Peyer's patch (tissue), 4 donors: ENCODE measurements at regions not wholly inside any gene's neighbourhood (a gene's known extent, or its start where the extent isn't known, plus 50 kb on each side); places are given as distances from the start of the nearest gene placed in this dataset.

Experiments
- DNase-seq, 3 donors: peaks; one replicate each; pipeline ENCODE4 v3.0.0-alpha.2; 2017 to 2019
- H3K27ac ChIP-seq, 4 donors: fragments of 200-600 bp; sonication (generic); one replicate each; pipeline ENCODE4 v1.5.1; 2016 to 2019
- H3K27me3 ChIP-seq, 2 donors: fragments of 200-600 bp; sonication (generic); one replicate each; pipeline ENCODE4 v1.5.1; 2019
- H3K36me3 ChIP-seq, 3 donors: fragments of 200-600 bp; sonication (generic); one replicate each; pipeline ENCODE4 v1.5.1; 2016 to 2019
- H3K4me1 ChIP-seq, 4 donors: fragments of 200-600 bp; sonication (generic); one replicate each; pipeline ENCODE4 v1.5.1; 2016 to 2019
- H3K4me3 ChIP-seq, 4 donors: fragments of 200-600 bp; sonication (generic); 1 replicate in 3 of 4; 2 replicates in 1 of 4; pipeline ENCODE4 v1.5.1; 2016 to 2019; ENCODE audit warnings: mild to moderate bottlenecking in 1 of 4
- H3K9me3 ChIP-seq, 4 donors: fragments of 200-600 bp; sonication (generic); one replicate each; pipeline ENCODE4 v1.5.1; 2016 to 2019; ENCODE audit warnings: mild to moderate bottlenecking in 1 of 4
- POLR2A ChIP-seq, 2 donors: fragments of 450-650 bp; IDR thresholded peaks; one replicate each; pipeline ENCODE4 v1.5.1; 2017; ENCODE audit warnings: antibody characterized with exemption in 2 of 2, mild to moderate bottlenecking in 2 of 2, moderate library complexity in 2 of 2
- TF ChIP-seq, protein P1 (sequence below), 6 experiments: fragments of 450-650 bp in 4 of 6; fragments of 200-600 bp in 2 of 6; sonication (generic) in 1 of 6; IDR thresholded peaks; one replicate each; pipeline ENCODE4 v1.5.1; 2017 to 2019; ENCODE audit warnings: antibody characterized with exemption in 6 of 6, mild to moderate bottlenecking in 3 of 6, moderate library complexity in 1 of 6

DNA sequence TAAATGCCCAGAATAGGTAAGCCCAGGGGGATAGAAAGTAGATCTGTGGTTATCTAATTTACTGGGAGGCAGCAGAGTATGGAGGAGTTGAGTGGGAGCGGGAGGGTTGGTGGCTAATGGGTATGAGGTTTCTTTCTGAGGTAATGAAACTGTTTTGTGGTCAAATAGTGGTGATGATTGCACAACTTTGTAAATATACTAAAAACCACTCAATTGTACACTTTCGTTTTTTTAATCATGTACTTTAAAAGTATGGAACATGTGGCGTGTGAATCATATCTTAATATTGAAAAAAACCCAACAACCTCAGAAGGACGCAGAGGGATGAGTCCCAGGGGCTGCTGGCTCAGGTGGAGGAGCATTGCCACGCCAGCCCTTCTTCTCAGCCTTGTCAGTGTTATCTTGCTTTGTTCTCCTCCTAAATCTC, 118.1 kb downstream of the WDR11 start:
- TF ChIP-seq, protein P1, sequence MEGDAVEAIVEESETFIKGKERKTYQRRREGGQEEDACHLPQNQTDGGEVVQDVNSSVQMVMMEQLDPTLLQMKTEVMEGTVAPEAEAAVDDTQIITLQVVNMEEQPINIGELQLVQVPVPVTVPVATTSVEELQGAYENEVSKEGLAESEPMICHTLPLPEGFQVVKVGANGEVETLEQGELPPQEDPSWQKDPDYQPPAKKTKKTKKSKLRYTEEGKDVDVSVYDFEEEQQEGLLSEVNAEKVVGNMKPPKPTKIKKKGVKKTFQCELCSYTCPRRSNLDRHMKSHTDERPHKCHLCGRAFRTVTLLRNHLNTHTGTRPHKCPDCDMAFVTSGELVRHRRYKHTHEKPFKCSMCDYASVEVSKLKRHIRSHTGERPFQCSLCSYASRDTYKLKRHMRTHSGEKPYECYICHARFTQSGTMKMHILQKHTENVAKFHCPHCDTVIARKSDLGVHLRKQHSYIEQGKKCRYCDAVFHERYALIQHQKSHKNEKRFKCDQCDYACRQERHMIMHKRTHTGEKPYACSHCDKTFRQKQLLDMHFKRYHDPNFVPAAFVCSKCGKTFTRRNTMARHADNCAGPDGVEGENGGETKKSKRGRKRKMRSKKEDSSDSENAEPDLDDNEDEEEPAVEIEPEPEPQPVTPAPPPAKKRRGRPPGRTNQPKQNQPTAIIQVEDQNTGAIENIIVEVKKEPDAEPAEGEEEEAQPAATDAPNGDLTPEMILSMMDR (IDR thresholded peaks at IDR 0.05) = no peak
- no peak for TF ChIP-seq POLR2A (IDR thresholded peaks at IDR 0.05)
- Histone ChIP-seq H3K36me3 (no peaks in the 10 kb centered on the region), H3K27ac (no peak overlapping the region), H3K4me1 (no peaks in the 10 kb centered on the region), H3K9me3 (no peaks in the 10 kb centered on the region), H3K27me3 (no peaks in the 10 kb centered on the region), H3K4me3 (no peak overlapping the region)
- no peak for DNase-seq

DNA sequence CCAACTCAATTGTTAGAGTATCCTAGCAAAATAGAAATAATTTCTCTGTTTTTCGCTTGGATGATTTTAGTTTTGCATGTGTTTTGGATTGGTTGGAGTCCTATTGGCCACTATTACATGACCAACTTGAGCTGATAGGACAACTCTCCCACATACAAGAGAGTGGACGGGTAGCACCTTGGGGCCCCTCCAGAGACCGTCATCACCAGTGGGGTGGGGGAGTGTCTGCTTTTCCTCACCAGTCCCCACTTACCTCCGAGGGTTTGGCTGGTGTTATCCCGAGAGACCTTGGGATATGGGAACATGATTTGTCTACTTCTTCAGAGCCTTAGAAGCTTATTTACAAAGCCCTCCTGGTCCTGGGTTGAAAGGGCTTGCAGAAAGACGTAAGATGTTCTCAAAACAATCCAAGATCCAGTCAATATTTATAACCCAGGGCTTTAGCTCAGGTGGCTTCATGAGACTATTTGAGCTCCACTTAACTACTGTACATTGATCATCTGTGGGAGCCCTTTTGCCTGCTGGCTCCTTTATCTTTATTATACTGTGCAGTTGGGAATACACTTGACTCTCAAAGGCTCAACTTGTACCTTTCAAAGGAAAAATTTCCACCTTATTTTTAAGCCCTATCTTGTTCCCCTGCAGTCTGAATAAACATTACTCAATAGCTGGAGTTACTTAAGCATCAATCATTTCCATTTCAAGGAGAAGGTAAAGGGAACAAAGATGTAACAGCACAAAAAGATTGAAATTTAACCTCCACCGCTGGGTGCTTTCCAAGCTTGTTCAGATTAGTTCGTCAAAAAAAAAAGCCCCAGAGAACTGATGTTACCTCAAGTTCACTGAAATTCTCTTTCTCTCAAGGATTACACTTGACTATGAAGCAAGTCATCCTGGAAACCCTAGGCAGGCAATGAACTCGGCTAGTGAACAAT, 119.7 kb downstream of the WDR11 start:
- H3K4me3 ChIP-seq = no peak overlapping the region
- TF ChIP-seq POLR2A (IDR thresholded peaks at IDR 0.05) = no peak
- TF ChIP-seq, protein P1 (IDR thresholded peaks at IDR 0.05) = no peak
- DNase-seq = no peak

DNA sequence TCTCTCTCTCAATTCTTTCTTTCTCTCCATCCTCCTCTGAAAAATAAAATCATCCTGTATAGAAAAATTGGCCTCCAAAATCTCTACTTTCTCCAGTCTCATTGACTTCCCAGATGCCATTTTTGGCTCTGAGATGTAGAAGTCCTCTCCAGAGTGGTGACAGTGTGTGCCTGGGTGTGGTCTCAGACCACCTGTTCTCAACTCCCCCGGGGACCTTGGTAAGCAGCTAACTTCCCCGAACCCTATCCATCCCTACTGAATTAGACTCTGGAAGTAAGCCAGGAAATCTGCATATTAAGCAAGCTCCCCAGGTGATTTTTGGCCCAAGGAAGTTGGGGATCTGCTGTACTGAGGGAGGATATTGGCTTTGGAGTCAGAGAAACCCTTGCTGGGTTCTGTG, 120.5 kb downstream of the WDR11 start:
- Histone ChIP-seq H3K27ac (no peak overlapping the region), H3K9me3 (no peaks in the 10 kb centered on the region), H3K36me3 (no peaks in the 10 kb centered on the region), H3K4me3 (no peak overlapping the region), H3K4me1 (no peaks in the 10 kb centered on the region), H3K27me3 (no peaks in the 10 kb centered on the region)
- TF ChIP-seq, protein P1 (IDR thresholded peaks at IDR 0.05) = no peak
- TF ChIP-seq POLR2A (IDR thresholded peaks at IDR 0.05) = no peak
- DNase-seq = no peak

More for the DNA sequence above, 119.7 kb downstream of the WDR11 start:
- no peaks in the 10 kb centered on the region for H3K27me3 ChIP-seq
- no peaks in the 10 kb centered on the region for H3K36me3 ChIP-seq
- H3K4me1 ChIP-seq = no peaks in the 10 kb centered on the region
- H3K27ac ChIP-seq = no peak overlapping the region
- H3K9me3 ChIP-seq = no peaks in the 10 kb centered on the region

DNA sequence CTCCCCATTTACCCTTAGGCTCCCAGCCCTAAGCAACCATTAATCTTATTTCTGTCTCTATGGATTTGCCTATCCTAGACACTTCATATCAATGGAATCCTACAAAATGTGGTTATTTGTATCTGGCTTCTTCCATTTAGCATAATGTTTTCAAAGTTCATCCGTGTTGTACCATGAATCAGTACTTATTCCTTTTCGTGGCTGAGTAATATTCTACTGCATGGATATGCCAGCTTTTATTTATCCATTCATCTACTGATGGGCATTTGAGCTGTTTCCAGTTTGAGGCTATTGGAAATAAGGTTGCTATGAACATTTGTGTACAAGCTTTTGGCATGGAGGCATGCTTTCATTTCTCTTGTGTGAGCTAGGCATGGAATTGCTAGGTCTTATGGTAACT, 121.1 kb downstream of the WDR11 start:
- Histone ChIP-seq H3K4me3 (no peak overlapping the region), H3K9me3 (no peaks in the 10 kb centered on the region), H3K36me3 (no peaks in the 10 kb centered on the region), H3K27me3 (no peaks in the 10 kb centered on the region), H3K27ac (no peak overlapping the region), H3K4me1 (no peaks in the 10 kb centered on the region)
- TF ChIP-seq, protein P1 (IDR thresholded peaks at IDR 0.05) = no peak
- TF ChIP-seq POLR2A (IDR thresholded peaks at IDR 0.05) = no peak
- DNase-seq = no peak

DNA sequence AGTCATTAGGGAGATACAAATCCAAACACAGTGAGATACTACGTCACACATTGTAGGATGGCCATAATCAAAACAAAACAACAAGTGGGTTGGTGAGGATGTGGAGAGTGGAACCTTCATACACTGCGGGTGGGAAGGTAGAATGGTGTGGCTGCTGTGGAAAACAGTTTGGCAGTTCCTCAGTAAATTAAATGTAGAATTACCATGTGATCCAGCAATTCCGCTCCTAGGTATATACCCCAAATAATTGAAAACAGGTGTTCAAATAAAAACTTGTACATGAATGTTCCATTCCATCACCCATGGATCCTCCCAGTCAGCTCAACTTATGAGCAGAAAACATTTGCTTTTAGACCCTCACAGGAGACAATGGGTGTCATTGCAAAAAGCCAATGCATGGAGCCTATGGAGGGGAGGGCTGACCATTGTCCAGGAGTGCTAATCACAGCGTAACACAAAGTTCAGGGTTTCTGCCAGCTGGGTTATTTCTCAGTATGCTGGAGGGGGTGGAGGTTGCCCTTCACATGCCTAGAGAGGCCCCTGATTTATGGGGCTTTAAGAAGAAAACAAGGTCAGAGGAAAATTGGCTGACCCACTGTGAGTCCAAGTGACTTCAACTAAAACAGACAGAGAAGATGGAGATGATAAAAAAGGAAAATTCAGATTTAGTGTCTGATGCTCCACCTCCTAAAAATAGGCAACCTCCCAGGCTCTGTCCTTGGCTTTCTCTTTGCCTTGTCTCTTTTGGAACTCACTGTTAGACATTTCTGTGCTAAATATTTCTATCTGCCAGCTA, 124.1 kb downstream of the WDR11 start:
- Histone ChIP-seq H3K9me3 (no peaks in the 10 kb centered on the region), H3K27ac (no peak overlapping the region), H3K4me1 (peaks cover 0 to 22% (median 3%) of the 10 kb centered on the region in 4 donors), H3K27me3 (no peaks in the 10 kb centered on the region), H3K36me3 (no peaks in the 10 kb centered on the region), H3K4me3 (no peak overlapping the region)
- no peak for TF ChIP-seq POLR2A (IDR thresholded peaks at IDR 0.05)
- TF ChIP-seq, protein P1 (IDR thresholded peaks at IDR 0.05) = no peak
- no peak for DNase-seq
